HepG2 (cell line): ENCODE measurements at regions not wholly inside any gene's neighbourhood (a gene's known extent, or its start where the extent isn't known, plus 50 kb on each side); places are given as distances from the start of the nearest gene placed in this dataset.

Experiments used
- EZH2 ChIP-seq: conservative IDR thresholded peaks from 2 replicates; pipeline ENCODE4 v1.6.1; 2012; ENCODE audit warnings: mild to moderate bottlenecking, low read depth, low read length, moderate library complexity
- SMC3 ChIP-seq: IDR thresholded peaks from 2 replicates; pipeline ENCODE4 v1.6.1; 2011; ENCODE audit warnings: low read length, improper control_type of control experiment
- ZNF12 ChIP-seq: sonication (generic); formaldehyde crosslinking; IDR thresholded peaks from 2 replicates; pipeline ENCODE4 v1.5.0; 2020; ENCODE audit warnings: missing genetic modification reagents
- TF ChIP-seq, protein P1 (sequence below): sonication (generic); formaldehyde crosslinking; IDR thresholded peaks from 2 replicates; pipeline ENCODE4 v1.5.0; 2020; ENCODE audit warnings: mild to moderate bottlenecking, missing genetic modification reagents, moderate library complexity
- TF ChIP-seq, protein P2 (sequence below): sonication (generic); formaldehyde crosslinking; IDR thresholded peaks from 2 replicates; pipeline ENCODE4 v1.4.0; 2020; ENCODE audit warnings: mild to moderate bottlenecking, missing genetic modification reagents

DNA sequence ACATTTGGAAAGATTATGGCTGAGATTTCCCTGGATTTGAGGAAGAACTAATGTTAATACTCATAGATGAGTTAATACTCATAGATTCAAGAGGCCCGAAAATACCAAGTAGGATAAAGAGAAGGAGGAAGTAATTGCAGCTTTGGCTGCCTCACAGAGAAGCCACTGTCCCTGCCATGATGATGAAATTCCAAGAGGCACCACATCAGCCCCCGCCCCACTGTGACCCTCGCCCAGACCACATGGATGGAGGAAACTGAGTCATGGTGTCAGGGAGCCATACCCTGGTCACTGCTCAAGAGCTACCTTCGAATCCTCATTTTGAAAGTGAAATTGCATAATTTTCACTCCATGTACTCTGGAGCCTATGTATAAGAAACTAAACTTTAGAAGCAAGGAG is 57.6 kb upstream of the SLC22A11 start:
- TF ChIP-seq, protein P1, sequence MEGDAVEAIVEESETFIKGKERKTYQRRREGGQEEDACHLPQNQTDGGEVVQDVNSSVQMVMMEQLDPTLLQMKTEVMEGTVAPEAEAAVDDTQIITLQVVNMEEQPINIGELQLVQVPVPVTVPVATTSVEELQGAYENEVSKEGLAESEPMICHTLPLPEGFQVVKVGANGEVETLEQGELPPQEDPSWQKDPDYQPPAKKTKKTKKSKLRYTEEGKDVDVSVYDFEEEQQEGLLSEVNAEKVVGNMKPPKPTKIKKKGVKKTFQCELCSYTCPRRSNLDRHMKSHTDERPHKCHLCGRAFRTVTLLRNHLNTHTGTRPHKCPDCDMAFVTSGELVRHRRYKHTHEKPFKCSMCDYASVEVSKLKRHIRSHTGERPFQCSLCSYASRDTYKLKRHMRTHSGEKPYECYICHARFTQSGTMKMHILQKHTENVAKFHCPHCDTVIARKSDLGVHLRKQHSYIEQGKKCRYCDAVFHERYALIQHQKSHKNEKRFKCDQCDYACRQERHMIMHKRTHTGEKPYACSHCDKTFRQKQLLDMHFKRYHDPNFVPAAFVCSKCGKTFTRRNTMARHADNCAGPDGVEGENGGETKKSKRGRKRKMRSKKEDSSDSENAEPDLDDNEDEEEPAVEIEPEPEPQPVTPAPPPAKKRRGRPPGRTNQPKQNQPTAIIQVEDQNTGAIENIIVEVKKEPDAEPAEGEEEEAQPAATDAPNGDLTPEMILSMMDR (CRISPR knock-in tag) = no peak
- TF ChIP-seq SMC3 = no peak
- TF ChIP-seq, protein P2, sequence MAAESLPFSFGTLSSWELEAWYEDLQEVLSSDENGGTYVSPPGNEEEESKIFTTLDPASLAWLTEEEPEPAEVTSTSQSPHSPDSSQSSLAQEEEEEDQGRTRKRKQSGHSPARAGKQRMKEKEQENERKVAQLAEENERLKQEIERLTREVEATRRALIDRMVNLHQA (CRISPR knock-in tag) = no peak
- no peak for TF ChIP-seq EZH2
- no peak for TF ChIP-seq ZNF12 (CRISPR knock-in tag)
